ENCODE measurements at regions not wholly inside any gene's neighbourhood (a gene's known extent, or its start where the extent isn't known, plus 50 kb on each side); places are given as distances from the start of the nearest gene placed in this dataset.

DNA sequence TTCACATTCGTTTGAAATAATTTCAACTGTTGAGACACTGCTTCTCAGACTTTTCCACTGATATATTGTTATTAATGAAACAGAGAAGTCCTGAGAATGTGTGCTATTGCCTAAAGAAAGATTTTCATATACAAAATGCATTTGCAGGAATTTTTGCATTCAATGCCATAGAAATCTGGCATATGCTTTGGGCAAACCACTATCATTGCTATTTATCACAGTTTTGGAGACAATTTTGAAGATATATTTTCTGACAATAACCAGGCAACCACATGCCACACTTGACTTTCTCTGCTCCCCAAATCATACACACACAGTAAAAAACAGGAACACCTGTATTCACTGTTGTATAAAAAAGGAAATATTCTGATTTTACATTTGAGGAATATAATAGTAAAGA is 1303.7 kb upstream of the IGFBP7 start:
- TF ChIP-seq, protein P1, sequence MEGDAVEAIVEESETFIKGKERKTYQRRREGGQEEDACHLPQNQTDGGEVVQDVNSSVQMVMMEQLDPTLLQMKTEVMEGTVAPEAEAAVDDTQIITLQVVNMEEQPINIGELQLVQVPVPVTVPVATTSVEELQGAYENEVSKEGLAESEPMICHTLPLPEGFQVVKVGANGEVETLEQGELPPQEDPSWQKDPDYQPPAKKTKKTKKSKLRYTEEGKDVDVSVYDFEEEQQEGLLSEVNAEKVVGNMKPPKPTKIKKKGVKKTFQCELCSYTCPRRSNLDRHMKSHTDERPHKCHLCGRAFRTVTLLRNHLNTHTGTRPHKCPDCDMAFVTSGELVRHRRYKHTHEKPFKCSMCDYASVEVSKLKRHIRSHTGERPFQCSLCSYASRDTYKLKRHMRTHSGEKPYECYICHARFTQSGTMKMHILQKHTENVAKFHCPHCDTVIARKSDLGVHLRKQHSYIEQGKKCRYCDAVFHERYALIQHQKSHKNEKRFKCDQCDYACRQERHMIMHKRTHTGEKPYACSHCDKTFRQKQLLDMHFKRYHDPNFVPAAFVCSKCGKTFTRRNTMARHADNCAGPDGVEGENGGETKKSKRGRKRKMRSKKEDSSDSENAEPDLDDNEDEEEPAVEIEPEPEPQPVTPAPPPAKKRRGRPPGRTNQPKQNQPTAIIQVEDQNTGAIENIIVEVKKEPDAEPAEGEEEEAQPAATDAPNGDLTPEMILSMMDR (conservative IDR thresholded peaks at IDR 0.05; ENCODE audit: low read length): no peak
- TF ChIP-seq EZH2phosphoT487 (IDR thresholded peaks at IDR 0.05; ENCODE audit: borderline replicate concordance, low read depth, low read length): no peak
